Stimulated activated CD4-positive, alpha-beta T cell treated with anti-CD3 and anti-CD28 coated beads, TNF-alpha, amount 100 ng/mL, for 48 hours (primary cell): ENCODE measurements at regions not wholly inside any gene's neighbourhood (a gene's known extent, or its start where the extent isn't known, plus 50 kb on each side); places are given as distances from the start of the nearest gene placed in this dataset.

Experiments
- DNase-seq, 3 donors: peaks; one replicate each; pipeline ENCODE4 v3.0.0-alpha.2; 2020; ENCODE audit warnings: low read depth in 3 of 3

- DNase-seq, result no peak
Measured at GRCh38 chr2:220114443-220114842, 487.0 kb downstream of the SLC4A3 start.

DNA sequence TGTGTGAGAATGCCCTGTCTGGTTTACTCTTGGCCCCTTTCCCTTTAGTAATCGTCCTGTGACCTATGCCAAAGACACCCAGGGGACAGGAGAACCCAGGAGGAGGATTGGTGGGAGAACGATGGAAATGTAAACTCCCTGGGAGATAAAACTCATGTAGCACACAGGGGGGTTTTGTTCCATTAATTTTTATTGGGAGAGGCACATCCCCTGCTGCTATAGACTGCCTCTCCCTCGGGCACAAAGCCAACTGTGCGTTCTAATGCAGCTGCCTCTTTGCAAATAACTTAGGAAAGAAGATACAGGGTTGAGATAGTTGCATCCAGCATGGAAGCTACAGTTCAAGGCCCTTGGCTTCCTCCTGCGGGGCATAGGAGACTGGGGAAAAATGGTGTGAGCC is 489.6 kb downstream of the SLC4A3 start:
- no peak for DNase-seq

- no peak for DNase-seq
Measured at GRCh38 chr2:220120041-220120440, 492.6 kb downstream of the SLC4A3 start.

GRCh38 chr2:220123751-220124150 is 496.3 kb downstream of the SLC4A3 start:
- DNase-seq, result no peak

DNA sequence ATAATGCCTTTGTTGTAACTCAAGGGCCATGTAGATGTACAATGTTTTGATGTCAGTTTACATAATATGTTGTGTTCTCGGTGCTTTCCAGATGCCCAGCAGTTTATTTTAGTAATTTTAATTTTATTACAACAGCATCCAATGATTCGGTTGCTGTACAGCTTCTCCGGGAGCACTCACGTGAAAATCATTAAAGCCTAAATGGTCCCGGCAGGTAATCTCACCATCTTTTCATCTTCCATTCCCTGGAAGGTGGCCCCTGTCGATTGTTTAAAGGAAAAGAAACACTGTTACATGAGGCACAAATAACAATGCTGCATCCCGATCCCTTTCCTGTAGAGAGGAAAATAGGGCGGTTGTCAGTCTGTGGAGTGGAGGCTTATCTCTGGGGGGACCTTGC is 498.1 kb downstream of the SLC4A3 start:
- no peak for DNase-seq

GRCh38 chr2:220127311-220127710 is 499.9 kb downstream of the SLC4A3 start:
- DNase-seq, result no peak

- DNase-seq, result no peak
Measured at GRCh38 chr2:220127876-220128275, 500.4 kb downstream of the SLC4A3 start.

- DNase-seq, result no peak
Measured at GRCh38 chr2:220129391-220129790, 502.0 kb downstream of the SLC4A3 start.

GRCh38 chr2:220134756-220135534 is 507.5 kb downstream of the SLC4A3 start:
- no peak for DNase-seq

- DNase-seq, result no peak
Measured at GRCh38 chr2:220143336-220143735, 515.9 kb downstream of the SLC4A3 start.

DNA sequence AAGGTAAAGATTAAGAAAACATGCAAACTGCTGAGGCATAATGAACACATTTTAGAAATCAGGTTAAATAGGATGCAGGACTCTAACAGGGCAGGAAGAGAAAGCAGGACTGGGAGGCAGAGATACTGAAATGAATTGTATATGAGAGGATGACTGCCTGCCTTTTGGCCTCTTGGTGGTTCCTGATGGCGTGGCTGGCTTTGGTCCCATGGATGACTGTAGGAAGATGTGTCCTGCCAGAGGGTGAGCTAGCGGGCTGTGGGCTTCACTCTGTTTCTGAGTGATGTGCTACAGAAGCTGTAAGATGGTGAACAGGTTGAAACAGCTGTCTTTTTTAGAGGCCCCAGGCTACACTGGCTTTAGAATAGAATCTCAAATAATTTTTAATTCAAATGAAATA is 517.0 kb downstream of the SLC4A3 start:
- DNase-seq, result no peak

- DNase-seq, result no peak
Measured at GRCh38 chr2:220147161-220148038, 520.0 kb downstream of the SLC4A3 start.

DNA sequence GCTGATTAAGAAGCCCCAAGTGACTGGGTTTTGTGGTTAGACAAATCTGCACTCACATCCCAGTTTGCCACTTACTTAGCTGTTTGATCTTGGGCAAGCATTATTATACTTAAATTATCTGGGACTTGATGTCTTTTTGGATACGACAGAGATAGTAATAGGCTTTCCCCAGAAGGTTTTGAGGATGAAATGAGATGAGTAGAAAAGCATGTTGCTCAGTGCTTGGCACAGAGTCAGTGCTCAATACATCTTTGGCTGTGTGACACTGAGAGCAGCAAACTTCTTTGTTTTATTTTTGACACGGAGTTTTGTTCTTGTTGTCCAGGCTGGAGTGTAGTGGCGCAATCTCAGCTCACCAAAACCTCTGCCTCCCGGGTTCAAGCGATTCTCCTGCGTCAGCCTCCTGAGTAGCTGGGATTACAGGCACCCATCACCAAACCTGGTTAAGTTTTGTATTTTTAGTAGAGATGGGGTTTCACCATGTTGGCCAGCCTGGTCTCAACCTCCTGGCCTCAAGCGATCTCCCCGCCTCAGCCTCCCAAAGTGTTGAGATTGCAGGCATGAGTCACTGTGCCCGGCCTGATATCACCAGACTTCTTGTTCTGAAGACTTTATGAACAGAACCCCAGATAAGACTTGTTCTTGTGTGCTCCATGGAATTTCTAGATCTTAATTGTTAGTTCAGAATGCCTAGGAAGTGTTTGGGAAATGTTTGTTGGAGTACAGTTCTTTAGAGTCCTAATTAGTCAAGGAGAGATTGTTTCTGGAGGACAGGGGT is 521.2 kb downstream of the SLC4A3 start:
- no peak for DNase-seq

- DNase-seq, result no peak
Measured at GRCh38 chr2:220151341-220151740, 523.9 kb downstream of the SLC4A3 start.

DNA sequence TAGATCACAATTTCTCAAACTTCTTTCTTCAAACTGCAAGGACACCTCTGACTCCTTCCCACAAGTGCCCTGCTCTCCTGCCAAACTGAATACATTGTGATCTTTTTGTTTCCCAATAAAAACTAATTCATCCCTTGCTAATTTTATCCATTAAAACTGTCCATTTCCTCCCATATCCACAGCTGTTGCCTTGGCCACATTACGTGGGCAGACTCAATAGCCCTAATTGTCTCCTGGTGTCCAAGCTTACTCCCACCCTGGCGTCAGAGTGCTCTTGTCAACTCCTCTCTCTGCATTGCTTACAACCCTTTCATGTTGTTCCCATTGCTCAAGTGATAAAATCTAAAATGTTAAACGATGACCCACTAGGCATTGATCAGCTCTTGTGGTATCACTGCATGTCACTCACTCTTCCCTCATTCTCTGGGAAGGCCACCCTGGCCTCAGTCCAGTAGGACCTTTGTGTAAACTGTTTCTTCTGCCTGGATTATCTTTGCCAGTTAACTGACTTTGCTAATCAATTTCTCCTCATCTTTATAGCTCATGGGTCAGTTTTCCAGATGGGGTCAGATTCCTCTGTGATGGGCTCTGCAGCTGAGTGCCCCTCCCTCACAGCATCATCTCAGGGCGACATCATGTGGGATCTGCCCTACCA is 525.0 kb downstream of the SLC4A3 start:
- DNase-seq, result no peak

GRCh38 chr2:220153118-220153517 is 525.7 kb downstream of the SLC4A3 start:
- DNase-seq, result no peak

DNA sequence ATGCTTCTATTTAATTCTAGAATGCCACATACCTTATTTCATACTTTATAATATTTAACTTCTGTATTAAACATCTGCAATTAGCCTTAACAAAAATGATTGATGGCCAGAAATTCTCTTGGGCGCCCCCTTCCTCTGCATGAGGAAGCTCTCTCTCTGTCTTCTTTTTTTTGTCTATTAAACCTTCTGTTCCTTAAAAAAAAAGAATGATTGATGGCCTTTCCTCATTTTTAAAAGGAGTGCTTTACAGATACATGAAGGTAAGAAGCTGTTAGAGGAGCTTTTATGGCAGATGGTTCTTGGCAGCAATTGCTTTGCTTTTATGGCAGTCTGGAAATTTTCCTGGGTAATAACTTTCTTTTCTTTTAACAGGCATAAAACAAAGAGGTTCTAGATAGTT is 526.9 kb downstream of the SLC4A3 start:
- DNase-seq, result no peak

DNA sequence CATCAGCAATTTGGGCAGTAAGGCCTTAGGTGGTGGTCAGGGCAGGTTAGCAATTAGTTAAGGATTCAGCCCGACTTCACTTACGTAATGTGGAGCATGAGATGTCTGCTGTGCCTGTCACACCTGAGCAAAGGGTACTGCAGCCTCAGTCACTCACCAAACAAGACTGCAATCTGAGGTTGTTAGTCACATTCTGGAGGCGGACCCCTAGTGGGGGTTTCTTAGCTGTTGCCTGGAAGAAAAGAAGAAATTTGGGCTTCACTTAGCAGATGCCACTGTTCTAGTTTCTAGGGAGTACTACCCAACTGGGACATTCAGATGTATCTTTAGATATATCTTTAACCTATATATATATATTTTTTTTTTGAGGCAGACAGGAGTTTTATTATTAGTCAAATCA is 529.9 kb downstream of the SLC4A3 start:
- DNase-seq, result no peak

GRCh38 chr2:220159738-220160137 is 532.3 kb downstream of the SLC4A3 start:
- no peak for DNase-seq

DNA sequence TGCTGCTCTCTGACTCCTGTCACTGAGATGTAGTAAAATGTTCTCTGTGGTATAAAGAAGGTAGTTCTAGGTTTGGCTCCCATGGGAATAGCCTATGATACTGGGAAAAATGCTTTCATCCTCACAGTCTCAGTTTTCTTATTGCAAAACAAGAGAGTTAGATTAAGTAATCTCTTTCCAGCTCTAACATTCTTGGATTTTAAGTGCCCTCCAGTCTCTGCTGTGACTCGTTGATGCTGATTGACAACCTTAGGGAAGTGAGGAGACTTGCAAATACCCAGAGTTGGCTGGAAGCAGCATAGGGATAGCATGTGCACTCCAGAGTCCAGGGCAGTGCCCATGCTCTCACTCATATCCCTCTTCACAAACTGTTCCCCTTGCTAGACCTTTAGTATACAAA is 534.9 kb downstream of the SLC4A3 start:
- no peak for DNase-seq

- no peak for DNase-seq
Measured at GRCh38 chr2:220163486-220163885, 536.1 kb downstream of the SLC4A3 start.

GRCh38 chr2:220165401-220165800 is 538.0 kb downstream of the SLC4A3 start:
- DNase-seq, result no peak
